GM21447 (cell line): ENCODE measurements at regions not wholly inside any gene's neighbourhood (a gene's known extent, or its start where the extent isn't known, plus 50 kb on each side); places are given as distances from the start of the nearest gene placed in this dataset.

Experiments used
- ATAC-seq: cut with Tn5 transposase; IDR thresholded peaks from one replicate; pipeline ENCODE4 v1.9.1; 2021; ENCODE audit not compliant: unreplicated experiment

- ATAC-seq, result no peak
These were observed 401.2 kb upstream of the SOX11 start for GRCh38 chr2:5290900-5291546.

GRCh38 chr2:5304640-5305039, 387.5 kb upstream of the SOX11 start:
- ATAC-seq, result no peak

GRCh38 chr2:5315041-5315440, 377.1 kb upstream of the SOX11 start:
- no peak for ATAC-seq

GRCh38 chr2:5315512-5315911, 376.7 kb upstream of the SOX11 start:
- no peak for ATAC-seq

- ATAC-seq, result no peak
These were observed 376.1 kb upstream of the SOX11 start for GRCh38 chr2:5316001-5316490.

GRCh38 chr2:5319493-5319892, 372.7 kb upstream of the SOX11 start:
- ATAC-seq, result no peak

- no peak for ATAC-seq
These were observed 369.8 kb upstream of the SOX11 start for GRCh38 chr2:5322396-5322795.

GRCh38 chr2:5325523-5325922, 366.7 kb upstream of the SOX11 start:
- no peak for ATAC-seq

GRCh38 chr2:5328826-5329225, 363.4 kb upstream of the SOX11 start:
- no peak for ATAC-seq

GRCh38 chr2:5329763-5330162, 362.4 kb upstream of the SOX11 start:
- no peak for ATAC-seq

- ATAC-seq, result no peak
These were observed 361.2 kb upstream of the SOX11 start for GRCh38 chr2:5330961-5331360.

- no peak for ATAC-seq
These were observed 359.3 kb upstream of the SOX11 start for GRCh38 chr2:5332925-5333324.

- no peak for ATAC-seq
These were observed 352.7 kb upstream of the SOX11 start for GRCh38 chr2:5339473-5339872.

- ATAC-seq, result no peak
These were observed 348.3 kb upstream of the SOX11 start for GRCh38 chr2:5343785-5344335.

- ATAC-seq, result no peak
These were observed 339.9 kb upstream of the SOX11 start for GRCh38 chr2:5352286-5352685.

- no peak for ATAC-seq
These were observed 338.6 kb upstream of the SOX11 start for GRCh38 chr2:5353565-5353964.

GRCh38 chr2:5359397-5359796, 332.8 kb upstream of the SOX11 start:
- ATAC-seq, result no peak

- ATAC-seq, result no peak
These were observed 332.1 kb upstream of the SOX11 start for GRCh38 chr2:5360081-5360480.

GRCh38 chr2:5364361-5364760, 327.8 kb upstream of the SOX11 start:
- no peak for ATAC-seq

GRCh38 chr2:5365871-5366461, 326.2 kb upstream of the SOX11 start:
- ATAC-seq, result peak; percentile 96

- no peak for ATAC-seq
These were observed 324.9 kb upstream of the SOX11 start for GRCh38 chr2:5367321-5367720.

GRCh38 chr2:5368263-5368662, 323.9 kb upstream of the SOX11 start:
- no peak for ATAC-seq

GRCh38 chr2:5369510-5369909, 322.7 kb upstream of the SOX11 start:
- no peak for ATAC-seq
